ENCODE measurements at regions not wholly inside any gene's neighbourhood (a gene's known extent, or its start where the extent isn't known, plus 50 kb on each side); places are given as distances from the start of the nearest gene placed in this dataset.

GRCh38 chr20:40931410-40932044 lies 97.1 kb upstream of the TOP1 start:
- peaks cover 7% of the 10 kb centered on the region in 2 donors for H3K4me1 Mint-ChIP-seq
- peaks cover 0 to 2% (median 0%) of the 10 kb centered on the region in 6 donors for H3K9me3 Mint-ChIP-seq
- H3K36me3 Mint-ChIP-seq: peaks cover 0 to 9% (median 4%) of the 10 kb centered on the region in 3 donors
- no peak for DNase-seq
- H3K27ac Mint-ChIP-seq: no peak overlapping the region
- H3K27me3 Mint-ChIP-seq (ENCODE audit: low read depth in 3 of 3): peaks cover 1 to 2% (median 1%) of the 10 kb centered on the region in 3 donors
- no peak overlapping the region for H3K4me3 Mint-ChIP-seq

GRCh38 chr20:40932436-40932835 lies 96.2 kb upstream of the TOP1 start:
- H3K9me3 Mint-ChIP-seq: peaks cover 0 to 2% (median 0%) of the 10 kb centered on the region in 6 donors
- H3K4me1 Mint-ChIP-seq: peaks cover 4 to 6% of the 10 kb centered on the region in 2 donors
- H3K27ac Mint-ChIP-seq: no peak overlapping the region
- no peak for DNase-seq
- peaks cover 0 to 9% (median 4%) of the 10 kb centered on the region in 3 donors for H3K36me3 Mint-ChIP-seq
- H3K27me3 Mint-ChIP-seq (ENCODE audit: low read depth in 3 of 3): peaks cover 1 to 2% (median 1%) of the 10 kb centered on the region in 3 donors
- H3K4me3 Mint-ChIP-seq: no peak overlapping the region

- Mint-ChIP-seq H3K4me3 (no peak overlapping the region), H3K9me3 (peaks cover 0 to 2% (median 0%) of the 10 kb centered on the region in 6 donors), H3K27ac (no peak overlapping the region), H3K4me1 (no peaks in the 10 kb centered on the region), H3K36me3 (peaks cover 0 to 9% (median 4%) of the 10 kb centered on the region in 3 donors), H3K27me3 (ENCODE audit: low read depth in 3 of 3) (peaks cover 1 to 6% (median 5%) of the 10 kb centered on the region in 3 donors)
- no peak for DNase-seq
Observed at GRCh38 chr20:40933758-40934157, 94.9 kb upstream of the TOP1 start.

- H3K27ac Mint-ChIP-seq: no peak overlapping the region
- peaks cover 0 to 9% (median 4%) of the 10 kb centered on the region in 3 donors for H3K36me3 Mint-ChIP-seq
- H3K4me1 Mint-ChIP-seq: peaks cover 10% of the 10 kb centered on the region in 2 donors
- no peak overlapping the region for H3K4me3 Mint-ChIP-seq
- H3K27me3 Mint-ChIP-seq (ENCODE audit: low read depth in 3 of 3): peaks cover 0 to 6% (median 3%) of the 10 kb centered on the region in 3 donors
- no peaks in the 10 kb centered on the region for H3K9me3 Mint-ChIP-seq
- no peak for DNase-seq
Observed at GRCh38 chr20:40938020-40938419, 90.6 kb upstream of the TOP1 start.

GRCh38 chr20:40939667-40940066 lies 89.0 kb upstream of the TOP1 start:
- peaks cover 10% of the 10 kb centered on the region in 2 donors for H3K4me1 Mint-ChIP-seq
- H3K27ac Mint-ChIP-seq: no peak overlapping the region
- H3K9me3 Mint-ChIP-seq: no peaks in the 10 kb centered on the region
- no peak overlapping the region for H3K4me3 Mint-ChIP-seq
- peaks cover 0 to 6% (median 3%) of the 10 kb centered on the region in 3 donors for H3K27me3 Mint-ChIP-seq (ENCODE audit: low read depth in 3 of 3)
- no peak for DNase-seq
- H3K36me3 Mint-ChIP-seq: no peaks in the 10 kb centered on the region

DNA sequence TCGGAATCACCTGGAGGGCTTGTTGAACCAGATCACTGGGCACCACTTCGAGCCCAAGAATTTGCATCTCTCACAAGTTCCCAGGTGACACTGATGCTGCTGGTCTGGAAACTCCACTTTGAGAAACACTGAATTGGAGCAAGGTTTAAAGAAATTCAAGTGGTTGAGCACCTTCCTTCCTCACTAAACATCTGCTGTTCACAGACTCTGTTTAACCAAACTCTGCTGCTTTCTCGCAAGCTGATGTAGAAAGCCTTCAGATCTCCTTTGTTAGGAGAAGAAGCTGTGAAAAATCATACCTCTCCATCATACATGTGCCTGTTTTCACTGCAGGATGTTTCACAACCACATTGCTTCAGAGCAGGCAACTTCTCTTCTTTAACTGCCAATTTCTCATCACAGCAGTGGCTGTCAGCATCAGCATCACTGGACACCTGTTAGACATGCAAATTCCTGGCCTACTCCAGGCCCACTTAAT lies 87.5 kb upstream of the TOP1 start:
- peaks cover 10% of the 10 kb centered on the region in 2 donors for H3K4me1 Mint-ChIP-seq

DNA sequence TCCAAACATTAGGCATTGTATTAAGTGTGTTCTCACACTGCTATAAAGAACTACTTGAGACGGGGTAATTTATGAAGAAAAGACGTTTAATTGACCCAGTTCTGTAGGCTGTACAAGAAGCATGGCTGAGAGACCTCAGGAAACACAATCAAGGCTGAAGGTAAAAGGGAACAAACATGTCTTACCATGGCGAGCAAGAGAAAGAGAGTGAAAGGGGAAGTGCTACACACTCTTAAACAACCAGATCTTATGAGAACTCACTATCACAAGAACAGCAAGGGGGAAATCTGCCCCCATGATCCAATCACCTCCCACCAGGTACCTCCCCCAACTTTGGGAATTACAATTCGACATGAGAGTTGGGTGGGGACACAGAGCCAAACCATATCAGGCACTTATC lies 86.6 kb upstream of the TOP1 start:
- no peak overlapping the region for H3K4me3 Mint-ChIP-seq
- peaks cover 0 to 7% (median 7%) of the 10 kb centered on the region in 3 donors for H3K27me3 Mint-ChIP-seq (ENCODE audit: low read depth in 3 of 3)
- peaks cover 10% of the 10 kb centered on the region in 2 donors for H3K4me1 Mint-ChIP-seq
- no peak overlapping the region for H3K27ac Mint-ChIP-seq
- no peak for DNase-seq
- H3K36me3 Mint-ChIP-seq: peaks cover 0 to 3% (median 0%) of the 10 kb centered on the region in 3 donors
- no peaks in the 10 kb centered on the region for H3K9me3 Mint-ChIP-seq

More for the DNA sequence above, 87.5 kb upstream of the TOP1 start:
- no peak overlapping the region for H3K4me3 Mint-ChIP-seq
- H3K27ac Mint-ChIP-seq: no peak overlapping the region
- H3K27me3 Mint-ChIP-seq (ENCODE audit: low read depth in 3 of 3): peaks cover 0 to 7% (median 5%) of the 10 kb centered on the region in 3 donors
- peaks cover 0 to 3% (median 0%) of the 10 kb centered on the region in 3 donors for H3K36me3 Mint-ChIP-seq
- no peak for DNase-seq
- H3K9me3 Mint-ChIP-seq: no peaks in the 10 kb centered on the region

- Mint-ChIP-seq H3K9me3 (no peaks in the 10 kb centered on the region), H3K36me3 (peaks cover 0 to 3% (median 0%) of the 10 kb centered on the region in 3 donors), H3K27ac (no peak overlapping the region), H3K27me3 (ENCODE audit: low read depth in 3 of 3) (peaks cover 0 to 8% (median 4%) of the 10 kb centered on the region in 3 donors), H3K4me3 (no peak overlapping the region), H3K4me1 (peaks cover 10% of the 10 kb centered on the region in 2 donors)
- DNase-seq: no peak
Observed at GRCh38 chr20:40942775-40943174, 85.8 kb upstream of the TOP1 start.

GRCh38 chr20:40943591-40943990 lies 85.0 kb upstream of the TOP1 start:
- H3K27me3 Mint-ChIP-seq (ENCODE audit: low read depth in 3 of 3): peaks cover 0 to 5% (median 2%) of the 10 kb centered on the region in 3 donors
- peaks cover 10% of the 10 kb centered on the region in 2 donors for H3K4me1 Mint-ChIP-seq
- H3K9me3 Mint-ChIP-seq: no peaks in the 10 kb centered on the region

DNA sequence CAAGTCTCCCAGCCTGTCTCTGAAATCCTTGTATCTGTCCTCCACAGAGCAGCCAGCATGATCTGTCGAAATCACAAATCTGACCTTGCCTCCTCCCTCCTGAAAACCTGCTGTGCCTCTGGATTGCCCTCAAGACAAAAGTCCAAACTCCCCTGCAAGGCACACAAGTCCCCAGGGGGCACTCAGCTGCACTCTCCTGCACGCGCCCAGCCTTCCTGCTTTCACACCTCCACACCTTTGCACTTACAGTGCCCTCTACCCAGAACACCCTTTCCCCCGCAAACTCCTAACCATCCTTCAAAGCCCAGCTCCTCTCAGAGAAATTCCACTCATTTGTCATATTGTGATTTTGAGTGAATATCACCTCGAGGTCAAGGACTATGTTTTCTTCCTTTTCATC lies 83.4 kb upstream of the TOP1 start:
- DNase-seq: no peak
- Mint-ChIP-seq H3K4me1 (peaks cover 10% of the 10 kb centered on the region in 2 donors), H3K27ac (no peak overlapping the region)

More at GRCh38 chr20:40943591-40943990, 85.0 kb upstream of the TOP1 start:
- peaks cover 0 to 3% (median 0%) of the 10 kb centered on the region in 3 donors for H3K36me3 Mint-ChIP-seq
- no peak for DNase-seq
- no peak overlapping the region for H3K27ac Mint-ChIP-seq
- H3K4me3 Mint-ChIP-seq: no peak overlapping the region

DNA sequence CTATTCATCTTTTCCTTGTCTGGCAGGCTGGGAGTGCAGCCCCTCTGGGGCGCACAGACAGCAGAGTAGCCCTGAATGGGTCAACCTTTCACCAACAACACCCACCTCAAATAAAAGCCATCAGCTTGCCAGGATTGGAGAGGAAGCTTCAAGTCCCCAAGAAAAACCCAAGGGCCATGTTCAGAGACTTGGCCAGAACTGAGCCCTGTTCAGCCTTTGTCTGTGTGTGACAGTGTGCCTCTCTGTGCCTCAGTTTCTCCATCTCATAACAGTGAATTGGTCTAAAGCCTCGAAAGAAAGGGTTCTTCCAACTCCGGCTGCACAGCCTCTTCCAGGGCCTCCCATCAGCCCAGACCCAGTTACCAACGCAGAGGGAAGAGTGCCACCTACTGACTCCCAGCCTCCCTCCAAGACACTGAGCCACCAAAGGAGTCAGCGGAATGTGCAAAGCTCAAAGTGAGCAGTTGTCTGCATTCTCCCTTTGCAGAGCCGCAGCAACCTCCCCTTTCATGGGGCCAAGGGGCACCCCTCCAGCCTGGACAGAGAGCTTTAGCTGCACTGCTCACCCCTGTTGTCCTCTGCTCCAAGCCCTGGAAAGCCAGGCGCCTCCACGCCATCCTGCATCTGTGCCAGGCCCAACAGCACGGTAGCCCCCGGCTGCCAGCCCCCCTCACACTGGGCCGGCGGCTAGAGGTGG lies 82.7 kb upstream of the TOP1 start:
- DNase-seq: peak in 2 of 3 donors; percentile 23 to 30
- Mint-ChIP-seq H3K27me3 (ENCODE audit: low read depth in 3 of 3) (peaks cover 2 to 6% (median 5%) of the 10 kb centered on the region in 3 donors), H3K4me1 (peaks cover 10% of the 10 kb centered on the region in 2 donors), H3K27ac (no peak overlapping the region), H3K4me3 (no peak overlapping the region), H3K36me3 (peaks cover 0 to 3% (median 0%) of the 10 kb centered on the region in 3 donors), H3K9me3 (no peaks in the 10 kb centered on the region)

More for the DNA sequence above, 83.4 kb upstream of the TOP1 start:
- Mint-ChIP-seq H3K4me3 (no peak overlapping the region), H3K9me3 (no peaks in the 10 kb centered on the region), H3K27me3 (ENCODE audit: low read depth in 3 of 3) (peaks cover 2 to 6% (median 5%) of the 10 kb centered on the region in 3 donors), H3K36me3 (peaks cover 0 to 3% (median 0%) of the 10 kb centered on the region in 3 donors)

DNA sequence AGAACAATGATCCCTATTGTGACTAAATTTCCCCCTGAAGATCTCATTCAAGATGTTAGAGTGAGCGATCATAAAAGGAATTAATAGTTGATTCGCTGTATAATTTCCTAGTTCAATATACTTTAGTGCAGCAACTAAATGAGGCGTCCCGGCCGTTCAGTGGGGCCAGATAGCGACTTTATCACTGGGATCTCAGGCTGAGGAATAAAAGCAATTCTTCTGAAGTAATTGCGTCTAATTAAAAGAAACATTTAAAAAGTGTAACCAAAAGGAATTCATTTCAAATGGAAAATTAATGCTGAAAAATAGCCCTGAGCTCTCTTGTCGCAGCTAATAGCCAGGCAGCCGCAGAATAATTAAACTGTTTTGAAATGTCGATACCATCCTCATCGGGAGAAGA lies 82.2 kb upstream of the TOP1 start:
- Mint-ChIP-seq H3K27me3 (ENCODE audit: low read depth in 3 of 3) (peaks cover 2 to 6% (median 5%) of the 10 kb centered on the region in 3 donors), H3K4me1 (peaks cover 7 to 10% of the 10 kb centered on the region in 2 donors), H3K27ac (no peak overlapping the region), H3K4me3 (no peak overlapping the region), H3K9me3 (no peaks in the 10 kb centered on the region), H3K36me3 (peaks cover 0 to 3% (median 0%) of the 10 kb centered on the region in 3 donors)
- no peak for DNase-seq

GRCh38 chr20:40948465-40949267 lies 80.0 kb upstream of the TOP1 start:
- peaks cover 0 to 3% (median 0%) of the 10 kb centered on the region in 3 donors for H3K36me3 Mint-ChIP-seq
- no peaks in the 10 kb centered on the region for H3K9me3 Mint-ChIP-seq
- H3K27ac Mint-ChIP-seq: no peak overlapping the region
- no peak overlapping the region for H3K4me3 Mint-ChIP-seq
- no peak for DNase-seq
- no peaks in the 10 kb centered on the region for H3K4me1 Mint-ChIP-seq
- peaks cover 5 to 6% (median 5%) of the 10 kb centered on the region in 3 donors for H3K27me3 Mint-ChIP-seq (ENCODE audit: low read depth in 3 of 3)
